WERI-Rb-1 (cell line): ENCODE measurements at regions not wholly inside any gene's neighbourhood (a gene's known extent, or its start where the extent isn't known, plus 50 kb on each side); places are given as distances from the start of the nearest gene placed in this dataset.

Source experiments
- DNase-seq: peaks from one replicate; pipeline ENCODE4 v3.0.0-alpha.2; 2020
- H3K27ac ChIP-seq: fragments of 250-450 bp; sonication (Bioruptor Pico); 2 replicates; pipeline ENCODE4 v1.5.1; 2020; ENCODE audit warnings: mild to moderate bottlenecking, moderate library complexity
- H3K27me3 ChIP-seq: fragments of 250-450 bp; sonication (Bioruptor Pico); 2 replicates; pipeline ENCODE4 v1.5.1; 2021; ENCODE audit warnings: mild to moderate bottlenecking, low read depth, moderate library complexity; ENCODE audit not compliant: insufficient read depth, severe bottlenecking
- H3K36me3 ChIP-seq: fragments of 250-450 bp; sonication (Bioruptor Pico); 2 replicates; pipeline ENCODE4 v1.5.1; 2020; ENCODE audit warnings: mild to moderate bottlenecking, moderate library complexity
- H3K4me3 ChIP-seq: 2 replicates; pipeline ENCODE4 v1.5.1; 2011; ENCODE audit warnings: low read depth, mild to moderate bottlenecking, control low read depth, low read length
- H3K9me3 ChIP-seq: fragments of 250-450 bp; sonication (Bioruptor Pico); 2 replicates; pipeline ENCODE4 v1.5.1; 2021; ENCODE audit warnings: mild to moderate bottlenecking, moderate library complexity; ENCODE audit not compliant: severe bottlenecking
- TF ChIP-seq, protein P1 (sequence below): IDR thresholded peaks from 2 replicates; pipeline ENCODE4 v1.5.1; 2011; ENCODE audit warnings: low read depth, mild to moderate bottlenecking, control low read depth, inconsistent platforms, low read length

- H3K27ac ChIP-seq: no peak overlapping the region
- H3K36me3 ChIP-seq: no peaks in the 10 kb centered on the region
- peaks cover 19% of the 10 kb centered on the region for H3K27me3 ChIP-seq
- H3K9me3 ChIP-seq: no peaks in the 10 kb centered on the region
- TF ChIP-seq, protein P1, sequence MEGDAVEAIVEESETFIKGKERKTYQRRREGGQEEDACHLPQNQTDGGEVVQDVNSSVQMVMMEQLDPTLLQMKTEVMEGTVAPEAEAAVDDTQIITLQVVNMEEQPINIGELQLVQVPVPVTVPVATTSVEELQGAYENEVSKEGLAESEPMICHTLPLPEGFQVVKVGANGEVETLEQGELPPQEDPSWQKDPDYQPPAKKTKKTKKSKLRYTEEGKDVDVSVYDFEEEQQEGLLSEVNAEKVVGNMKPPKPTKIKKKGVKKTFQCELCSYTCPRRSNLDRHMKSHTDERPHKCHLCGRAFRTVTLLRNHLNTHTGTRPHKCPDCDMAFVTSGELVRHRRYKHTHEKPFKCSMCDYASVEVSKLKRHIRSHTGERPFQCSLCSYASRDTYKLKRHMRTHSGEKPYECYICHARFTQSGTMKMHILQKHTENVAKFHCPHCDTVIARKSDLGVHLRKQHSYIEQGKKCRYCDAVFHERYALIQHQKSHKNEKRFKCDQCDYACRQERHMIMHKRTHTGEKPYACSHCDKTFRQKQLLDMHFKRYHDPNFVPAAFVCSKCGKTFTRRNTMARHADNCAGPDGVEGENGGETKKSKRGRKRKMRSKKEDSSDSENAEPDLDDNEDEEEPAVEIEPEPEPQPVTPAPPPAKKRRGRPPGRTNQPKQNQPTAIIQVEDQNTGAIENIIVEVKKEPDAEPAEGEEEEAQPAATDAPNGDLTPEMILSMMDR: no peak
- H3K4me3 ChIP-seq: no peak overlapping the region
- DNase-seq: no peak
These were observed 80.6 kb downstream of the MFSD1 start for GRCh38 chr3:158882445-158882844.

DNA sequence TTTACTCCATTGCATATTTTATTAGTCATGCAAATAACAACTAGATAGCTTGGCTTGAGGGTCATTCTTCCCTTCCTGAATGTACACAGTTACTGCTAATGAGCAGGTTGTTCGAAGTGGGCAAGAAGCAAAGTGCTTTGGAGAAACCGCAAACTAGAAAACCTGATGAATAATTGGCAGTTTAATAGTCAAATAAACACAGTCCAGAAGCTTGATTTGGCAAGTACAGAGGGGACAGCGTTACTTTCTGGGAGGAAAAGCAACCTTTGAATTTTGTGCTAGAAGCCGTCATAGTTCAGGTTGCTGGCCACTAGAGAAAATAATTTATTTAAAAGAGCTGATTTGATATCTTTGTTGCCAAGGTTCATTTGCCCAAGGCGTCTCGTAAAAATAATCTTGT, 94.9 kb downstream of the MFSD1 start:
- Histone ChIP-seq H3K36me3 (no peaks in the 10 kb centered on the region), H3K27ac (no peak overlapping the region), H3K27me3 (peaks cover 10% of the 10 kb centered on the region), H3K9me3 (no peaks in the 10 kb centered on the region), H3K4me3 (no peak overlapping the region)
- no peak for DNase-seq
- TF ChIP-seq, protein P1: no peak

DNA sequence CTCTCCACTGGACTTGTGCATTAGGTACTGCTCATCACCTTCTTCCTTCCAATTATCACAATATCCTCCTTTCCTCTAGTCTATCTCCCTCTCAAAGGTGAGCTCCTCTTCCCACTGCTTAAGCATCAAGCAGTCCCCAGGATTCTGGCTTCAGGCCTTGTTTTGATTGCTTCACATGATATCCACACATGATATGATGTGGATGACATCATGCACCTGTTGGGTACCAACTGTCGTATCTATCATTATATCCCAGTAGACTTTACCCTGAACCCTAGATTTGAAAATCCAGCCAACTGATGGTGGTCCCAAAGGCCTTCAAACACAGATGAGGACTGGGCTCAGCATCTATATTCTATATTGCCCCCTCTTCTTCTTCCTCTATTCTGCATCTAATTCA, 104.9 kb downstream of the MFSD1 start:
- TF ChIP-seq, protein P1: no peak
- Histone ChIP-seq H3K27ac (no peak overlapping the region), H3K36me3 (no peaks in the 10 kb centered on the region)

DNA sequence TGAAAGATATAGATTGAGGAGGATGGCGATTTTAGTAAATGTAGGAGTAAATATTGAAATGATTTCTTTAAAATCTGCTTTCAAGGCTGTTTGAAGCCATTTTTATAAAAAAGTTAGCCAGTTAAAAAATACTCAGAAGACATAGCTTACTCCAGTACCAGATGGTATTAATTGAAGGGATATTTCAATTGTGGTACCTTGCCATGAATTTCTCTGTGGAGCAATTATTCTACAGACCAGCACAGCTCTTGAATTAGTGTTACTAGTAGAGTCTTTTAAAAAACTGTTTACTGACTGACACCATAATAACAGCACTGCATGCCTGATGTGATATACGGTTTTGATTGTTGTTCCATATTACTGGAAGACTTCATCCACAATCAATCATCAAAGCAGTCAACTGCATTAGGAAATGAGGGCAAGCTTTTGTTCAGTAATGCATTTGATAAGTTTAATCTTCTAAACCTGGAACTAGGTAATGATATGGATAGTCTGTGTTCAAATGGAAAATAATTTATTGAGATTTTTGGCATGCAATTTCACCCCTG, 106.4 kb downstream of the MFSD1 start:
- Histone ChIP-seq H3K9me3 (no peaks in the 10 kb centered on the region), H3K4me3 (no peak overlapping the region), H3K27me3 (peaks cover 28% of the 10 kb centered on the region), H3K27ac (no peak overlapping the region), H3K36me3 (no peaks in the 10 kb centered on the region)
- TF ChIP-seq, protein P1: no peak
- DNase-seq: no peak

More for the DNA sequence above, 104.9 kb downstream of the MFSD1 start:
- no peak for DNase-seq
- no peaks in the 10 kb centered on the region for H3K9me3 ChIP-seq
- H3K27me3 ChIP-seq: peaks cover 19% of the 10 kb centered on the region
- H3K4me3 ChIP-seq: no peak overlapping the region

DNA sequence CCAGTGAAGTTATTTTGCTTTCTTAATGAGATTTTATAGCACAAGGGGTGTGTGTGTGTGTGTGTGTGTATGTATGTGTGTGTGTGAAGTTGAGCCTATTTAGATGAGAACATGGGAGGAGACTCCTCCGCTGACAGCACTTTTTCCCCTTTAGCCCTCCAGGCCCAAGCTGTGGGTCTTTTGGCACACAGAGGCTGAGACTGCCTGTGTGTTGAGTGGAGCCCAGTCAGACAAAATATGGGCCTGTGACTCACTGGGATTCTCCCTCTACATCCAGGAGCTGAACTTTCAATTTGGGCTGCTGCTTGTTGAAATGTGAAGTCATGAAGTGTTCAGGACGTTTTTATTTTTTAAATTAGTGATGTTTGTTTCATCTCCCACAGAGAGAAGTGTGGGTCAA, 108.0 kb downstream of the MFSD1 start:
- Histone ChIP-seq H3K27ac (no peak overlapping the region), H3K36me3 (no peaks in the 10 kb centered on the region), H3K9me3 (no peaks in the 10 kb centered on the region), H3K4me3 (no peak overlapping the region), H3K27me3 (peaks cover 28% of the 10 kb centered on the region)
- TF ChIP-seq, protein P1: no peak
- DNase-seq: no peak

DNA sequence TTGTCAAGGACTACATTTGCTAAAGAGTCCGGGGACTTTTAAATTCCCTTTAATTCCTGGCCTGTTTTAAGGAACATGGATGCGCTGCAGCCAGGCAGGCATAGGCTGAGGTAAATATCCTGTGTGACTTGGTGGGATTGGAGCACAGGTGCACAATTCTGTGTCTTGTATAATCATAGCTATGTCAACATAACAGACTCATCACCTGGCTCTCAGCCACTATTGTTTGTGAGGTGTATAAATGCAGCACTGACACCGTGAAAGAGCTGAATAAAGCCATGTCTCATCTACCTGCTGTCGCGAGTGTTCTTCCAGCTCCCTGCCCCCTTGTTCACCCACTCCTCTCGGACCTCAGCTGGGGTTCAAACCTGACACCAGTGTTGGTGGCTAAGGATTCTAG, 109.7 kb downstream of the MFSD1 start:
- TF ChIP-seq, protein P1: no peak
- Histone ChIP-seq H3K27ac (no peak overlapping the region), H3K4me3 (no peak overlapping the region), H3K9me3 (no peaks in the 10 kb centered on the region), H3K36me3 (no peaks in the 10 kb centered on the region), H3K27me3 (peaks cover 34% of the 10 kb centered on the region)
- no peak for DNase-seq
